Fibroblast of pulmonary artery (primary cell): ENCODE measurements at regions not wholly inside any gene's neighbourhood (a gene's known extent, or its start where the extent isn't known, plus 50 kb on each side); places are given as distances from the start of the nearest gene placed in this dataset.

Experiments
- DNase-seq: peaks from one replicate; pipeline ENCODE4 v3.0.0-alpha.2; 2010; ENCODE audit warnings: low read depth
- H3K4me3 ChIP-seq: replicated peaks from 2 replicates; pipeline ENCODE4 v1.5.1; 2011; ENCODE audit warnings: low read depth, mild to moderate bottlenecking, control low read depth, low read length, moderate library complexity
- TF ChIP-seq, protein P1 (sequence below): IDR thresholded peaks from 2 replicates; pipeline ENCODE4 v1.5.1; 2011; ENCODE audit warnings: mild to moderate bottlenecking, control low read depth, low read length, inconsistent platforms; ENCODE audit errors: missing control alignments

DNA sequence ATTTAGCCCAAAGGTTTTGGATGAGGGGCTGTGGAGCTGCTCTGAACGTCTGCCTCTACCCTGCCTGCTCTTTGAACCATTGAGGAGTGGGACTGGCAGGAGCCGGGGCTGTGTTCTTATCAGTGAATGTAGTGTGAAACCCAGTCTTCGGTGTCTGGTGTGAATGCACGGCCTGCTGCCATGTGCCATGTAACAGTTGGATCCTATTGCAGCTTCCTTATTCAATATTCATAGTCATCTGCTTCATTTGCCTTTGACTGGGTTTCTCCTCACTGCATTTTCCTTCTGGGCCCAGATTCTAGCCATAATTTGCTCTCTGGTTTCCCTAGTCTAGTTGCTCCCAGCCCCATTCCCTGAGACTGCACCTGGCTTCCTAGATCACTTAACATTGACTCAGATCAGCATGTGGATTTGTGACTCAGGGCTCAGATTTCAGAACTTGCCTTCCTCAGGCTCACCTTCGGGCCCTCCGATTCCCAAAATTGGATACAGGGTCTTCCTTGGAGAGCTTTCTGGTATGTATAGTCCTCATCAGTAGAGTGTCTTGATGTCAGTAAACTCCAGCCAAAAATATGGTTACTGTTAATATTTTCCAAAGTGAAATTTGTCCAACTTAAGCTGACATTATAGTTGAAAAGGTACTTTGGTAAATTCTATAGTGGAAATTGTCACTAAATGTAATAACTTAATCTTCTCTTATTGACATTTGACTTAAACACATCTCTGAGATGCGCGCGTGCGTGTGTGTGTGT lies 94.0 kb upstream of the DDIT4L start:
- TF ChIP-seq, protein P1, sequence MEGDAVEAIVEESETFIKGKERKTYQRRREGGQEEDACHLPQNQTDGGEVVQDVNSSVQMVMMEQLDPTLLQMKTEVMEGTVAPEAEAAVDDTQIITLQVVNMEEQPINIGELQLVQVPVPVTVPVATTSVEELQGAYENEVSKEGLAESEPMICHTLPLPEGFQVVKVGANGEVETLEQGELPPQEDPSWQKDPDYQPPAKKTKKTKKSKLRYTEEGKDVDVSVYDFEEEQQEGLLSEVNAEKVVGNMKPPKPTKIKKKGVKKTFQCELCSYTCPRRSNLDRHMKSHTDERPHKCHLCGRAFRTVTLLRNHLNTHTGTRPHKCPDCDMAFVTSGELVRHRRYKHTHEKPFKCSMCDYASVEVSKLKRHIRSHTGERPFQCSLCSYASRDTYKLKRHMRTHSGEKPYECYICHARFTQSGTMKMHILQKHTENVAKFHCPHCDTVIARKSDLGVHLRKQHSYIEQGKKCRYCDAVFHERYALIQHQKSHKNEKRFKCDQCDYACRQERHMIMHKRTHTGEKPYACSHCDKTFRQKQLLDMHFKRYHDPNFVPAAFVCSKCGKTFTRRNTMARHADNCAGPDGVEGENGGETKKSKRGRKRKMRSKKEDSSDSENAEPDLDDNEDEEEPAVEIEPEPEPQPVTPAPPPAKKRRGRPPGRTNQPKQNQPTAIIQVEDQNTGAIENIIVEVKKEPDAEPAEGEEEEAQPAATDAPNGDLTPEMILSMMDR = no peak
- DNase-seq = no peak
- no peak overlapping the region for H3K4me3 ChIP-seq

DNA sequence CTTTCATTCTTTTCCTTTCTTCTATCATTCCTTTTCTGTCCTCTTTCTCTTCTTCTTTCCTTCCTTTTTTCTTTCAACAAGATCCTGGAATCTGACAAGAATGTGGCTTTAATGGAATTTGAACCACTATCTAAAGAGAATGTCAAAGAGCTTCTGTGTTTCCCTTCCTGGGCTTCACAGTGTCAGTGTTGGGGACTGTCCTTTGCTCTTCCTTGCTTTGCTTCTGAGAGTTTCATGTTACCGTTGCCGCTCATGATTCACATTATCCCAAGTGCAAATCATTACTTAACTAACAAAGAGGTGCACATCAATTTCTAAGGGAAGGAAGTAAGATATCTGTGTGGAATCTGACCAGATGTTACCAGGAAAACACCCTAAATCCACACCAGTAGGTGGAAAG lies 90.5 kb upstream of the DDIT4L start:
- DNase-seq = no peak
- no peak overlapping the region for H3K4me3 ChIP-seq
- TF ChIP-seq, protein P1 = no peak

DNA sequence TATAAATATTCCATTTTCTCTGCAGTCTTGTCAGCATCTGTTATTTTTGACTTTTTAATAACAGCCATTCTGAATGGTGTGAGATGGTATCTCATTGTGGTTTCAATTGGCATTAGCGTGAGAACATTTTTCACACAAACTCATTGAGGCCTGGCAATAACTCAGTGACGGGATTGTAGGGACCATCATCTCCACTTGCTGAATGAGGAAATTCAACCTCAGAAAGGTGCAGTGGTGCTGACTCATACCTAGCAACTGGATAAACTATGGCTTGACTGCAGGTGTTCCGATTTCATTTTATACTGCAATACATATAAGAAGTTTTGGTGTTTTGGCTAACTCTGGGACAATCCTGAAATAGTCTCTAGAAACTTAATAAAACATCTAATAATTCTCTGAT lies 88.3 kb upstream of the DDIT4L start:
- no peak for DNase-seq
- no peak overlapping the region for H3K4me3 ChIP-seq

DNA sequence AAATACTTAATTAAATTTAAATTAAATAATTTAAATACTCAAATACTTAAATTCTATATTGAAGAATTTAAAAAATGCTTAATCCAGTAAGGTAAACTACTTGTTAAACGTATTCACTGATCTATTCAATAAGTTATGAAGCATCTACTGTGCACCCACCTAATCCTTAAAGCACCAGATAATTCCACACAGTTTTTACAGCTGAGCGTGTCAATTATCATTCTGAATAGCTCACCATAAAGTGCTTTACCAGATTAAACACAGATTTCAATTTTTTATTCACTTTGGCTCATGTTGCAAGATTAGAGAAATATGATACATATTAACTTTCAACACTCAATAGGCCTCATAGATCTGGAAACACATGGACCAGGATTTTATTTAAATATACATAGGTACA lies 79.2 kb upstream of the DDIT4L start:
- no peak for DNase-seq
- H3K4me3 ChIP-seq = no peak overlapping the region
- TF ChIP-seq, protein P1 = no peak

More for the DNA sequence above, 88.3 kb upstream of the DDIT4L start:
- TF ChIP-seq, protein P1 = no peak

DNA sequence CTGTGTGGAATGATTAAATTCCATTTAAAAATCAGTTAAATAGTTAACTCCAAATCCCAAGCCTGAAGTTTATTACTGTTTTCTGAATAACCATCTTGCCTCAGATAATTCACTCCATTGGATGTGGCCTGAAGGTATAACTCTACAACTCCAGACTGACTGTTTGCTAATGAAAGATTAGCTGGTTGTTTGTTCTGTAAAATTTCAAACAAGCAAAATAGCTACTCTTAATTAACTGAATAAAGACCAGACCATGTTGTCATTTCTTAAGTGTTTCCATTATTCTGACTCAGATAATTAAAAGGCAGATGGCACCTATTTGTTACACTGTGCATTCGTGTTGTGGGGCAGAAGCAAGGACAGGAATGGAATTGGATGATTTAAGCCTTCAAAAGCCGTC lies 78.5 kb upstream of the DDIT4L start:
- TF ChIP-seq, protein P1 = no peak
- H3K4me3 ChIP-seq = no peak overlapping the region
- no peak for DNase-seq

DNA sequence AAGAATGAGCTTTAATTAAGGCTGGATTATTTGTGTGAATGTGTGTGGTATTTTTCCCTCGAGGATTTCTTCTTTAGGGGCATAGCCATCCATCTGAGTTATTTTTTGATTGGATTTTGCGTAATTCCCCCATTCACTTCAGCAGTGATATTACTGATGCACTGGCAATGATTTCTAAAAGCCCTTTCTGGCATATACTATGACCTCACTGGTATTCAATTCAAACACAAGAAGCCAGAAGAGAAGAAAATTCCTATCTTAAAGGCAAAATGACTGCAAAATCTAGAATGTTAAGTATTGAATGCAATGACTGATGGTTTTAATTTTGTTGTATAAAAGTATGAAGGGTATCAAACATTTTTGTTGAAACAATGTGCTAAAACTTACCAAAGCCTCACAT lies 71.1 kb upstream of the DDIT4L start:
- H3K4me3 ChIP-seq = no peak overlapping the region
- TF ChIP-seq, protein P1 = no peak
- DNase-seq = no peak

DNA sequence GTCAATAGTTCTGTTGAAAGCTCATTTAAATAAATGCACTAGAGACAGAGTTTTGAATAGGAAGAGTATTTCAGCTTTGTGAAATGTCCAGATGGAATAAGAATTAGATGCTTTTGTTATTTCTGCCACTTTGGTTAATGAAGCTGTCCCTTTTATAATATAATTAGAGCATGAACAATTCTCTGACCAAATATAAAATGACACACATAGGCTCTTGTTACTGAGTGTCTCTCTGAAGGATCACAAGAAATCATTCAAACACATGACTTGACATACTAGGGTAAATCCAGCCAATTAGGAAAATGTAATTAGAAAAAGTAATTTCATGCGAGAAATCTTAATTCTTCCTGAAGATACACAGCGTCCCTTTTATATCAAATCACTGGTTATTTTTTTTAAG lies 68.4 kb upstream of the DDIT4L start:
- TF ChIP-seq, protein P1 = no peak
- no peak overlapping the region for H3K4me3 ChIP-seq
- DNase-seq = no peak
